HG03575 (cell line): ENCODE measurements at regions not wholly inside any gene's neighbourhood (a gene's known extent, or its start where the extent isn't known, plus 50 kb on each side); places are given as distances from the start of the nearest gene placed in this dataset.

Experiments
- ATAC-seq: cut with Tn5 transposase; IDR thresholded peaks from one replicate; pipeline ENCODE4 v1.9.1; 2021; ENCODE audit not compliant: unreplicated experiment, insufficient number of reproducible peaks, low FRiP score; ENCODE audit errors: extremely low read depth

- no peak for ATAC-seq
These were observed 237.7 kb upstream of the KLF4 start for GRCh38 chr9:107727086-107727780.

- no peak for ATAC-seq
These were observed 233.4 kb upstream of the KLF4 start for GRCh38 chr9:107723015-107723414.

- ATAC-seq = no peak
These were observed 232.2 kb upstream of the KLF4 start for GRCh38 chr9:107721705-107722245.

GRCh38 chr9:107720501-107720900, 230.9 kb upstream of the KLF4 start:
- ATAC-seq = no peak

GRCh38 chr9:107717529-107718314, 228.2 kb upstream of the KLF4 start:
- no peak for ATAC-seq

GRCh38 chr9:107715740-107716139, 226.2 kb upstream of the KLF4 start:
- ATAC-seq = no peak

GRCh38 chr9:107713470-107713869, 223.9 kb upstream of the KLF4 start:
- no peak for ATAC-seq

GRCh38 chr9:107712390-107712789, 222.8 kb upstream of the KLF4 start:
- ATAC-seq = no peak

GRCh38 chr9:107711542-107711941, 222.0 kb upstream of the KLF4 start:
- ATAC-seq = no peak

- ATAC-seq = no peak
These were observed 221.4 kb upstream of the KLF4 start for GRCh38 chr9:107710953-107711352.

GRCh38 chr9:107710546-107710945, 221.0 kb upstream of the KLF4 start:
- no peak for ATAC-seq

- no peak for ATAC-seq
These were observed 219.2 kb upstream of the KLF4 start for GRCh38 chr9:107708791-107709190.

- no peak for ATAC-seq
These were observed 218.4 kb upstream of the KLF4 start for GRCh38 chr9:107707915-107708441.

GRCh38 chr9:107707428-107707837, 217.9 kb upstream of the KLF4 start:
- ATAC-seq = no peak

- no peak for ATAC-seq
These were observed 217.3 kb upstream of the KLF4 start for GRCh38 chr9:107706701-107707427.

GRCh38 chr9:107705521-107705920, 216.0 kb upstream of the KLF4 start:
- ATAC-seq = no peak

GRCh38 chr9:107704774-107705173, 215.2 kb upstream of the KLF4 start:
- ATAC-seq = no peak

- ATAC-seq = no peak
These were observed 214.1 kb upstream of the KLF4 start for GRCh38 chr9:107703651-107704050.

- no peak for ATAC-seq
These were observed 211.3 kb upstream of the KLF4 start for GRCh38 chr9:107700847-107701246.
